ENCODE measurements at regions not wholly inside any gene's neighbourhood (a gene's known extent, or its start where the extent isn't known, plus 50 kb on each side); places are given as distances from the start of the nearest gene placed in this dataset.

GRCh38 chr1:14082331-14082730, 382.3 kb downstream of the PRDM2 start:
- no peak overlapping the region for H3K27ac ChIP-seq (ENCODE audit: low read depth, low read length)
- no peaks in the 10 kb centered on the region for H3K4me1 ChIP-seq (ENCODE audit: insufficient read depth, low read length)
- POLR2A ChIA-PET (ENCODE audit: partially characterized antibody), result no interaction called here
- no peaks in the 10 kb centered on the region for H3K9me3 ChIP-seq (ENCODE audit: control insufficient read depth in 1 of 2, low read length in 2 of 2)
- Mint-ChIP-seq H3K9me3 (peaks cover 0 to 2% (median 0%) of the 10 kb centered on the region in 8 donors), H3K27me3 (peaks cover 3 to 6% of the 10 kb centered on the region in 2 donors), H3K4me1 (no peaks in the 10 kb centered on the region), H3K4me3 (no peak overlapping the region), H3K36me3 (no peaks in the 10 kb centered on the region), H3K27ac (no peak overlapping the region)
- no peaks in the 10 kb centered on the region for H3K27me3 ChIP-seq (ENCODE audit: insufficient read depth, low read length)
- no peak overlapping the region for H3K4me3 ChIP-seq (ENCODE audit: low read length in 2 of 2)
- DNase-seq, result no peak
- CTCF ChIA-PET (ENCODE audit: partially characterized antibody), result no interaction called here
- intact Hi-C loops (cut with micrococcal nuclease), result no loop called here
- no peaks in the 10 kb centered on the region for H3K36me3 ChIP-seq (ENCODE audit: insufficient read depth, low read length)

- H3K4me3 Mint-ChIP-seq, result no peak overlapping the region
- no peak overlapping the region for H3K27ac Mint-ChIP-seq
- H3K27ac ChIP-seq (ENCODE audit: low read depth, low read length), result no peak overlapping the region
- no peak for DNase-seq
- no peaks in the 10 kb centered on the region for H3K27me3 ChIP-seq (ENCODE audit: insufficient read depth, low read length)
- H3K27me3 Mint-ChIP-seq, result peaks cover 3 to 6% of the 10 kb centered on the region in 2 donors
- no peak overlapping the region for H3K4me3 ChIP-seq (ENCODE audit: low read length in 2 of 2)
- H3K36me3 Mint-ChIP-seq, result no peaks in the 10 kb centered on the region
- H3K9me3 ChIP-seq (ENCODE audit: control insufficient read depth in 1 of 2, low read length in 2 of 2), result no peaks in the 10 kb centered on the region
- CTCF ChIA-PET (ENCODE audit: partially characterized antibody), result no interaction called here
- no peaks in the 10 kb centered on the region for H3K36me3 ChIP-seq (ENCODE audit: insufficient read depth, low read length)
- H3K9me3 Mint-ChIP-seq, result peaks cover 0 to 2% (median 0%) of the 10 kb centered on the region in 8 donors
- POLR2A ChIA-PET (ENCODE audit: partially characterized antibody), result no interaction called here
- H3K4me1 Mint-ChIP-seq, result no peaks in the 10 kb centered on the region
- no peaks in the 10 kb centered on the region for H3K4me1 ChIP-seq (ENCODE audit: insufficient read depth, low read length)
- intact Hi-C loops (cut with micrococcal nuclease), result no loop called here
Observed at GRCh38 chr1:14083277-14083676, 383.3 kb downstream of the PRDM2 start.

- Histone ChIP-seq H3K4me1 (ENCODE audit: insufficient read depth, low read length) (no peaks in the 10 kb centered on the region), H3K27ac (ENCODE audit: low read depth, low read length) (no peak overlapping the region), H3K9me3 (ENCODE audit: control insufficient read depth in 1 of 2, low read length in 2 of 2) (no peaks in the 10 kb centered on the region), H3K4me3 (ENCODE audit: low read length in 2 of 2) (no peak overlapping the region), H3K36me3 (ENCODE audit: insufficient read depth, low read length) (no peaks in the 10 kb centered on the region), H3K27me3 (ENCODE audit: insufficient read depth, low read length) (no peaks in the 10 kb centered on the region)
- CTCF ChIA-PET (ENCODE audit: partially characterized antibody), result no interaction called here
- Mint-ChIP-seq H3K9me3 (peaks cover 0 to 2% (median under 1%) of the 10 kb centered on the region in 8 donors), H3K36me3 (no peaks in the 10 kb centered on the region), H3K27ac (no peak overlapping the region), H3K27me3 (peaks cover 3 to 6% of the 10 kb centered on the region in 2 donors), H3K4me3 (no peak overlapping the region), H3K4me1 (no peaks in the 10 kb centered on the region)
- DNase-seq, result no peak
- intact Hi-C loops (cut with micrococcal nuclease), result no loop called here
- POLR2A ChIA-PET (ENCODE audit: partially characterized antibody), result no interaction called here
Observed at GRCh38 chr1:14083706-14084105, 383.7 kb downstream of the PRDM2 start.

DNA sequence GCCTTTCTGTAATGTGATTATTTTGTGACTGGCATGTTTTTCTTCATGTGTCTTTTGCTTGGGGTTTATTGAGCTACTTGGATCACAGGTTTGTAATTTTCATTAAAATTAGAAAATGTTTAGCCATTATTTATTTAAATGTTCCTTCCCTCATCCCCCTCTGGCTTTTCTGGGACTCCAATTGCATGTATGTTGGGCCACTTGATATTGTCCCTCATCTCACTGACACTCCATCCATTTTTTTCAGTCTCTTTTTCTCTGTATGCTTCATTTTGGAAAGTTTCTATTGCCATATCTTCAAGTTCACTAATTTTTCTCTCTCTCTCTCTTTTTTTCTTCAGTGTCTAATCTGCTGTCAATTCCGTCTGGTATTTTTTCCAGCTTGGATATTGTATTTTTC, 390.1 kb downstream of the PRDM2 start:
- Mint-ChIP-seq H3K4me3 (no peak overlapping the region), H3K27ac (no peak overlapping the region), H3K9me3 (peaks cover 5 to 21% (median 13%) of the 10 kb centered on the region in 8 donors), H3K36me3 (peaks cover 0 to 4% of the 10 kb centered on the region in 2 donors), H3K27me3 (peaks cover 5 to 11% of the 10 kb centered on the region in 2 donors), H3K4me1 (no peaks in the 10 kb centered on the region)
- Histone ChIP-seq H3K36me3 (ENCODE audit: insufficient read depth, low read length) (no peaks in the 10 kb centered on the region), H3K27ac (ENCODE audit: low read depth, low read length) (no peak overlapping the region), H3K27me3 (ENCODE audit: insufficient read depth, low read length) (no peaks in the 10 kb centered on the region), H3K4me1 (ENCODE audit: insufficient read depth, low read length) (no peaks in the 10 kb centered on the region), H3K9me3 (ENCODE audit: control insufficient read depth in 1 of 2, low read length in 2 of 2) (no peaks in the 10 kb centered on the region), H3K4me3 (ENCODE audit: low read length in 2 of 2) (no peak overlapping the region)
- no peak for DNase-seq
- intact Hi-C loops (cut with micrococcal nuclease), result no loop called here
- ChIA-PET POLR2A (ENCODE audit: partially characterized antibody) (no interaction called here), CTCF (ENCODE audit: partially characterized antibody) (no interaction called here)

- Histone ChIP-seq H3K36me3 (ENCODE audit: insufficient read depth, low read length) (no peaks in the 10 kb centered on the region), H3K27me3 (ENCODE audit: insufficient read depth, low read length) (no peaks in the 10 kb centered on the region), H3K4me3 (ENCODE audit: low read length in 2 of 2) (no peak overlapping the region), H3K27ac (ENCODE audit: low read depth, low read length) (no peak overlapping the region), H3K9me3 (ENCODE audit: control insufficient read depth in 1 of 2, low read length in 2 of 2) (no peaks in the 10 kb centered on the region), H3K4me1 (ENCODE audit: insufficient read depth, low read length) (no peaks in the 10 kb centered on the region)
- CTCF ChIA-PET (ENCODE audit: partially characterized antibody), result no interaction called here
- Mint-ChIP-seq H3K4me1 (no peaks in the 10 kb centered on the region), H3K9me3 (peaks cover 5 to 21% (median 13%) of the 10 kb centered on the region in 8 donors), H3K36me3 (peaks cover 0 to 4% of the 10 kb centered on the region in 2 donors), H3K27me3 (peaks cover 5 to 11% of the 10 kb centered on the region in 2 donors), H3K4me3 (no peak overlapping the region), H3K27ac (no peak overlapping the region)
- intact Hi-C loops (cut with micrococcal nuclease), result no loop called here
- no peak for DNase-seq
- POLR2A ChIA-PET (ENCODE audit: partially characterized antibody), result no interaction called here
Observed at GRCh38 chr1:14090531-14090930, 390.5 kb downstream of the PRDM2 start.

DNA sequence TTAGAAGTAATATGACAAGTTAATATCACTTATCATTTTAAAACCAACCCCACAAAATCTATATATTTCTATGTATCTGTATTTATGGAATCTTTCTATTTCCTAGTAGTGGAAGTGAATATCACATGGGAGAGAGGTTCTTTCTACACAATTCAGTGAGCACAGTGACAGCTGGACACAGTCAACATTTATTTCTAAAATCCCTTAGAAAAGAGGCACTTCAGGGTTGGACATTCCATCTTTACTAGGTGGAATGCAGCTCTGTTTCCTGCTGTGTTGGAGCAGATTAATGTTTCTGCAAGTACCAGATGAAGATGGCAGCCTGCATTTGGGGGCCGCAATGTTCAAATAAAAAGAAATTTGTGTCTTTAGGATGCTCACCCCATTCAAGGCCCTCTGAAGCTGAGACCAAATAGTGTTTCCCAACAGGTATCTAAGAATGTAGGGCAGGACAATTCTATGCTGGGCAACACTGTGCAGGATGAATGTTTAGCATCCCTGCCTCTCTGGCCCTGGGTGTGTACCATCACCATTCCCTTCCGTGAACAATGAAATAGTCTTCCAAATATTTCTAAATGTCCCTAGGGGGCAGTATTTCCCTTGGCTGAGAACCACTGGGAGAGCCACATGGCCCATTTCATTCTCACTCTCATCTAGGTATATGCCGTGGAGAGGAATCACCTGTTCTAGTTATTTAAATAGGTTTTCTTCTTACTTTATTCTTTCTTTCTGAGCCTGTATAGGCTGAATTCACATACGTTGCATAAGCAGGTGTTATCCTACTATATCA, 394.8 kb downstream of the PRDM2 start:
- H3K27me3 Mint-ChIP-seq, result peaks cover 10 to 18% of the 10 kb centered on the region in 2 donors
- H3K4me3 Mint-ChIP-seq, result no peak overlapping the region
- ChIA-PET POLR2A (ENCODE audit: partially characterized antibody) (no interaction called here), CTCF (ENCODE audit: partially characterized antibody) (no interaction called here)
- H3K36me3 Mint-ChIP-seq, result peaks cover 0 to 4% of the 10 kb centered on the region in 2 donors
- Histone ChIP-seq H3K9me3 (ENCODE audit: control insufficient read depth in 1 of 2, low read length in 2 of 2) (no peaks in the 10 kb centered on the region), H3K36me3 (ENCODE audit: insufficient read depth, low read length) (no peaks in the 10 kb centered on the region), H3K4me3 (ENCODE audit: low read length in 2 of 2) (no peak overlapping the region), H3K4me1 (ENCODE audit: insufficient read depth, low read length) (no peaks in the 10 kb centered on the region), H3K27me3 (ENCODE audit: insufficient read depth, low read length) (no peaks in the 10 kb centered on the region), H3K27ac (ENCODE audit: low read depth, low read length) (no peak overlapping the region)
- H3K9me3 Mint-ChIP-seq, result peaks cover 5 to 21% (median 12%) of the 10 kb centered on the region in 8 donors
- no peaks in the 10 kb centered on the region for H3K4me1 Mint-ChIP-seq
- DNase-seq, result no peak
- intact Hi-C loops (cut with micrococcal nuclease), result no loop called here
- no peak overlapping the region for H3K27ac Mint-ChIP-seq

DNA sequence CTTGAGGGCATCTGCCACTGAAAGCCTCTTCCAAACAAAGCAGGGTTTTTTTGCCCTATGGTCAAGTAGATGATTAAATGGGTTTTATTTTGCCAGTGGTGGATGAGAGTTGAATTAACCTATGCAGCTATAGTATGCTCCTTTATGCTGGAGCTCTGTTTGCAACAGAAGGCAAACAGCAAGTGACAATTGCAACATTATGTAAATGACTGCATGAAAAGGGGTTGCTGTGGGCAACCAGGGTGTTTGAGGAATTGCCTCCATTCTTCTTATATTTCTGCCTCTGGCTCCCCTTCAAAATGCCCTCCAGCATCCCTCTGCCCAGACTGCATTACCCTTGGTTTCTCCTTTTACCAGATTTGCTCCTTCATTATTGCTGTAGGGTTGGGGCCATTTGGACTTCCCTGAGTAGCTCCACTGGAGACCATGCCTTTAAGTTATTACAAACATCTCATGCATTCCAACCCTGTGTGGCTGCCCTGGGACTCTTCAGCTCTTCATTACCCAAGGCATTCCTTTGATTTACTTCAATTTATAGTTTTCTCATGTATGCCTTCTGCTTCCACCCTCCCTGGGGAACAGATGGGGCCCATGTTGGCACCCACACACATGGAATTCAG, 398.4 kb downstream of the PRDM2 start:
- no peaks in the 10 kb centered on the region for H3K4me1 ChIP-seq (ENCODE audit: insufficient read depth, low read length)
- Mint-ChIP-seq H3K4me1 (no peaks in the 10 kb centered on the region), H3K27me3 (peaks cover 5 to 9% of the 10 kb centered on the region in 2 donors), H3K36me3 (no peaks in the 10 kb centered on the region), H3K4me3 (no peak overlapping the region), H3K27ac (no peak overlapping the region), H3K9me3 (peaks cover 0 to 6% (median 0%) of the 10 kb centered on the region in 8 donors)
- H3K4me3 ChIP-seq (ENCODE audit: low read length in 2 of 2), result no peak overlapping the region
- CTCF ChIA-PET (ENCODE audit: partially characterized antibody), result no interaction called here
- no peaks in the 10 kb centered on the region for H3K36me3 ChIP-seq (ENCODE audit: insufficient read depth, low read length)
- no peaks in the 10 kb centered on the region for H3K9me3 ChIP-seq (ENCODE audit: control insufficient read depth in 1 of 2, low read length in 2 of 2)
- H3K27ac ChIP-seq (ENCODE audit: low read depth, low read length), result no peak overlapping the region
- DNase-seq, result no peak
- intact Hi-C loops (cut with micrococcal nuclease), result no loop called here
- POLR2A ChIA-PET (ENCODE audit: partially characterized antibody), result no interaction called here
- H3K27me3 ChIP-seq (ENCODE audit: insufficient read depth, low read length), result no peaks in the 10 kb centered on the region
